Type B pancreatic cell (in vitro differentiated cells): ENCODE measurements at regions not wholly inside any gene's neighbourhood (a gene's known extent, or its start where the extent isn't known, plus 50 kb on each side); places are given as distances from the start of the nearest gene placed in this dataset.
A peak's percentile ranks its signal among the peaks of the same experiment; 100 is the strongest.

ENCODE experiments used
- DNase-seq: peaks from one replicate; pipeline ENCODE4 v3.0.0; 2021; ENCODE audit warnings: mixed read lengths; ENCODE audit not compliant: unreplicated experiment; ENCODE audit errors: extremely low spot score
- H3K27ac Mint-ChIP-seq: 2 replicates; pipeline ENCODE4 v1.8.0; 2021; ENCODE audit warnings: mild to moderate bottlenecking, mixed read lengths
- H3K27me3 Mint-ChIP-seq: 2 replicates; pipeline ENCODE4 v1.8.0; 2021; ENCODE audit warnings: mixed read lengths
- H3K36me3 Mint-ChIP-seq: 2 replicates; pipeline ENCODE4 v1.8.0; 2021; ENCODE audit warnings: mixed read lengths
- H3K4me1 Mint-ChIP-seq: one replicate; pipeline ENCODE4 v1.8.0; 2021; ENCODE audit warnings: mixed read lengths; ENCODE audit not compliant: unreplicated experiment
- H3K4me3 Mint-ChIP-seq: 2 replicates; pipeline ENCODE4 v1.8.0; 2021; ENCODE audit warnings: mild to moderate bottlenecking, mixed read lengths
- H3K9me3 Mint-ChIP-seq: 2 replicates; pipeline ENCODE4 v1.8.0; 2021; ENCODE audit warnings: mixed read lengths
- CTCF ChIP-seq: fragments of 200-600 bp; sonication (generic); conservative IDR thresholded peaks from 2 replicates; pipeline ENCODE4 v1.5.0; 2021; ENCODE audit warnings: antibody characterized with exemption, mild to moderate bottlenecking

- no peaks in the 10 kb centered on the region for H3K36me3 Mint-ChIP-seq
- H3K27me3 Mint-ChIP-seq, result peaks cover 25% of the 10 kb centered on the region
- TF ChIP-seq CTCF, result no peak
- DNase-seq, result no peak
- no peaks in the 10 kb centered on the region for H3K9me3 Mint-ChIP-seq
- peaks cover 33% of the 10 kb centered on the region for H3K4me1 Mint-ChIP-seq
- no peak overlapping the region for H3K27ac Mint-ChIP-seq
- no peak overlapping the region for H3K4me3 Mint-ChIP-seq
Measured at GRCh38 chr4:159500861-159501260, 398.0 kb downstream of the RAPGEF2 start.

- H3K27ac Mint-ChIP-seq, result no peak overlapping the region
- H3K4me3 Mint-ChIP-seq, result no peak overlapping the region
- H3K27me3 Mint-ChIP-seq, result peaks cover 32% of the 10 kb centered on the region
- no peaks in the 10 kb centered on the region for H3K9me3 Mint-ChIP-seq
- no peaks in the 10 kb centered on the region for H3K36me3 Mint-ChIP-seq
- no peak for DNase-seq
- TF ChIP-seq CTCF, result no peak
- H3K4me1 Mint-ChIP-seq, result peaks cover 26% of the 10 kb centered on the region
Measured at GRCh38 chr4:159503236-159504008, 400.5 kb downstream of the RAPGEF2 start.

- no peak for DNase-seq
- H3K27ac Mint-ChIP-seq, result no peak overlapping the region
Measured at GRCh38 chr4:159504684-159505083, 401.8 kb downstream of the RAPGEF2 start.

DNA sequence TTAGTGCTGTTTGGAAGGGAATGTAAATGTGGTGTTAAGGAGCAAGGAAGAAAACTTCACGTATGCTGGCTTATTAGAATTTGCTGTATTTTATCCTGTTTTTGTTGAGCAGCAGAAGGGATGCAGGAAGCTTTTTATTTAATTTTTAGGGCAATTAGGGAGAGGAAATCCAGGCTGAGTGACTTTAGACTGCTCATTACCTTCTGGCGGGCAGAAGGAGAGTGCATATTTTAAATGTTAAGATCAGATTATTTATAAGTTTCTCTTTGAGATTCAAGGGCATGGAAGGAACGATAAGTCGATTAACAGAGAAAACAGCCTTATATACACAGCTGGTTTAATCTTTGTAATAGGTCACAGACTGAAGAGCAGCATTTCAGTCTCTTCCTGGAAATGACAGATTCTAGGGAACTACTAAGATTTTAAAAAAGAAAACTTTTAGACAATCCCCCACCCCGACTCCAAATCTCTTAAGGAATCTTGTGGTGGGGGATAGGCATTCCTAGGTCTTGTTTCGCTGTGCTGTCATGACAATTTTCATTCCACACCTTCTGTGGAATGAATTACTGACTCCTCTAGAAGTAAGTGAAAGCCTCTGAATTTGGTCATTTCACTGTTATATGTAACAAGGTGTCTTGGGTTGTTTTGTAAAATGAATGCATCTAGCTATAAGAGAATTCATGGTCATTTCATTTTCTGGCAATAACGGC, 402.5 kb downstream of the RAPGEF2 start:
- H3K36me3 Mint-ChIP-seq, result no peaks in the 10 kb centered on the region
- peaks cover 32% of the 10 kb centered on the region for H3K27me3 Mint-ChIP-seq
- no peak for DNase-seq
- H3K4me1 Mint-ChIP-seq, result peaks cover 23% of the 10 kb centered on the region
- no peak for TF ChIP-seq CTCF
- H3K9me3 Mint-ChIP-seq, result no peaks in the 10 kb centered on the region
- H3K27ac Mint-ChIP-seq, result no peak overlapping the region
- peak overlapping the region; percentile 38 for H3K4me3 Mint-ChIP-seq

More at GRCh38 chr4:159504684-159505083, 401.8 kb downstream of the RAPGEF2 start:
- no peak overlapping the region for H3K4me3 Mint-ChIP-seq
- H3K27me3 Mint-ChIP-seq, result peaks cover 32% of the 10 kb centered on the region
- no peaks in the 10 kb centered on the region for H3K36me3 Mint-ChIP-seq
- TF ChIP-seq CTCF, result no peak
- H3K9me3 Mint-ChIP-seq, result no peaks in the 10 kb centered on the region
- H3K4me1 Mint-ChIP-seq, result peaks cover 23% of the 10 kb centered on the region

DNA sequence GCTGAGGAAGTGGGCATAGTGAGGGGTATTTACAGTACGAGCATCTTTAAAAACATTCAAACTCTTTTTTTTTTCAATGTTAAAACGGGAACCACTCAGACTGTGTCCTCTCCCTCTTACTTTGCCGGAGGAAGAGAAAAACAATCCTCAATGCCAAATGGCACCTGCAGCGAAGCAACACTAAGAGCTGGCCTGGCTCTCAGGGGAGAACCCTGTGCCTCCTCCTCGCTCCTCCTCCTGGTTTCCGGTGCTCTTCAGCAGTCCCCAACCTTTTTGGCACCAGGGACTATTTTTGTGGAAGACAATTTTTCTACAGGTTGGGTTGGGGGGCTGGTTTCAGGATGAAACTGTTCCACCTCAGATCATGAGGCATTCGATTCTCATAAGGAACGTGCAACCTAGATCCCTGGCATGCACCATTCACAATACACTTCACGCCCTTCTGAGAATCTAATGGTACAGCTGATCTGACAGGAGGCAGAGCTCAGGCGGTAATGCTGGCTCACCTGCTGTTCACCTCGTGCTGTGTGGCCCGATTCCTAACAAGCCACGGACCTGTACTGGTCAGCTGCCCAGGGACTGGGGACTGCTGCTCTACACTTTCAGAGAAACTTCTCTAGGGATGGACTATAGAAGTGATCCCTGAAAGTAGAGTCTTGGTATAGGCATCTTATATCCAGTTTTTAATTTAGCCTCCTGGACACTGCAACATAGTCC, 404.1 kb downstream of the RAPGEF2 start:
- TF ChIP-seq CTCF, result no peak
- no peak overlapping the region for H3K27ac Mint-ChIP-seq
- H3K4me3 Mint-ChIP-seq, result no peak overlapping the region
- no peaks in the 10 kb centered on the region for H3K9me3 Mint-ChIP-seq
- no peaks in the 10 kb centered on the region for H3K36me3 Mint-ChIP-seq
- H3K27me3 Mint-ChIP-seq, result peaks cover 32% of the 10 kb centered on the region
- DNase-seq, result no peak
- H3K4me1 Mint-ChIP-seq, result peaks cover 23% of the 10 kb centered on the region
